GM21737 (cell line): ENCODE measurements at regions not wholly inside any gene's neighbourhood (a gene's known extent, or its start where the extent isn't known, plus 50 kb on each side); places are given as distances from the start of the nearest gene placed in this dataset.

Source experiments
- ATAC-seq: cut with Tn5 transposase; IDR thresholded peaks from one replicate; pipeline ENCODE4 v1.9.1; 2021; ENCODE audit warnings: mild to moderate bottlenecking, moderate library complexity; ENCODE audit not compliant: unreplicated experiment

- no peak for ATAC-seq
Observed at GRCh38 chr7:136549756-136550155, 318.7 kb upstream of the CHRM2 start.

GRCh38 chr7:136533732-136534131 is 334.7 kb upstream of the CHRM2 start:
- ATAC-seq: no peak

- ATAC-seq: no peak
Observed at GRCh38 chr7:136530831-136531230, 337.6 kb upstream of the CHRM2 start.

GRCh38 chr7:136528329-136528728 is 340.1 kb upstream of the CHRM2 start:
- ATAC-seq: no peak

- no peak for ATAC-seq
Observed at GRCh38 chr7:136527554-136527953, 340.9 kb upstream of the CHRM2 start.

GRCh38 chr7:136526408-136527105 is 341.9 kb upstream of the CHRM2 start:
- no peak for ATAC-seq

- no peak for ATAC-seq
Observed at GRCh38 chr7:136523571-136523970, 344.9 kb upstream of the CHRM2 start.

GRCh38 chr7:136517971-136518370 is 350.5 kb upstream of the CHRM2 start:
- ATAC-seq: no peak

- ATAC-seq: no peak
Observed at GRCh38 chr7:136514776-136515175, 353.7 kb upstream of the CHRM2 start.

- ATAC-seq: no peak
Observed at GRCh38 chr7:136513744-136514143, 354.7 kb upstream of the CHRM2 start.

- no peak for ATAC-seq
Observed at GRCh38 chr7:136509466-136509865, 359.0 kb upstream of the CHRM2 start.

- ATAC-seq: no peak
Observed at GRCh38 chr7:136502162-136502561, 366.3 kb upstream of the CHRM2 start.

- no peak for ATAC-seq
Observed at GRCh38 chr7:136501151-136501550, 367.3 kb upstream of the CHRM2 start.

GRCh38 chr7:136496551-136496950 is 371.9 kb upstream of the CHRM2 start:
- ATAC-seq: no peak

- no peak for ATAC-seq
Observed at GRCh38 chr7:136495081-136495480, 373.4 kb upstream of the CHRM2 start.

- no peak for ATAC-seq
Observed at GRCh38 chr7:136492366-136492765, 376.1 kb upstream of the CHRM2 start.

GRCh38 chr7:136489808-136490207 is 378.6 kb upstream of the CHRM2 start:
- ATAC-seq: no peak

- ATAC-seq: no peak
Observed at GRCh38 chr7:136480901-136481300, 387.6 kb upstream of the CHRM2 start.

- no peak for ATAC-seq
Observed at GRCh38 chr7:136479922-136480321, 388.5 kb upstream of the CHRM2 start.

- no peak for ATAC-seq
Observed at GRCh38 chr7:136470179-136470578, 398.3 kb upstream of the CHRM2 start.

- no peak for ATAC-seq
Observed at GRCh38 chr7:136452949-136453348, 415.5 kb upstream of the CHRM2 start.

GRCh38 chr7:136446751-136447150 is 421.7 kb upstream of the CHRM2 start:
- ATAC-seq: no peak

GRCh38 chr7:136441835-136442234 is 426.6 kb upstream of the CHRM2 start:
- no peak for ATAC-seq
